Upper lobe of left lung (tissue), 6 donors: ENCODE measurements at regions not wholly inside any gene's neighbourhood (a gene's known extent, or its start where the extent isn't known, plus 50 kb on each side); places are given as distances from the start of the nearest gene placed in this dataset.
A peak's percentile ranks its signal among the peaks of the same experiment; 100 is the strongest.

Experiments used
- ATAC-seq, 2 donors: fragments of 200-7000 bp; cut with Tn5 transposase; one replicate each; pipeline ENCODE4 v1.9.1; 2022; ENCODE audit warnings: mild to moderate bottlenecking in 2 of 2, moderate library complexity in 2 of 2; ENCODE audit not compliant: low FRiP score in 2 of 2
- DNase-seq, 2 donors: peaks; one replicate each; pipeline ENCODE4 v3.0.0-alpha.2; 2019 to 2020
- H3K27ac ChIP-seq, 4 donors: fragments of 200-600 bp; sonication (generic); one replicate each; pipeline ENCODE4 v1.5.1; 2016 to 2019
- H3K27me3 ChIP-seq, 4 donors: fragments of 200-600 bp; sonication (generic); one replicate each; pipeline ENCODE4 v1.5.1; 2017 to 2019
- H3K36me3 ChIP-seq, 4 donors: fragments of 200-600 bp; sonication (generic); one replicate each; pipeline ENCODE4 v1.5.1; 2016 to 2019
- H3K4me1 ChIP-seq, 4 donors: fragments of 200-600 bp; sonication (generic); one replicate each; pipeline ENCODE4 v1.5.1; 2018 to 2019
- H3K4me3 ChIP-seq, 4 donors: fragments of 200-600 bp; sonication (generic); one replicate each; pipeline ENCODE4 v1.5.1; 2017 to 2019; ENCODE audit warnings: mild to moderate bottlenecking in 2 of 4, moderate library complexity in 1 of 4
- H3K9me3 ChIP-seq, 4 donors: fragments of 200-600 bp; sonication (generic); one replicate each; pipeline ENCODE4 v1.5.1; 2018 to 2019
- CTCF ChIP-seq, 6 experiments: fragments of 450-650 bp in 4 of 6; fragments of 200-600 bp in 2 of 6; sonication (generic) in 2 of 6; IDR thresholded peaks; one replicate each; pipeline ENCODE4 v1.5.1; 2016 to 2019; ENCODE audit warnings: antibody characterized with exemption in 6 of 6
- EP300 ChIP-seq, 4 donors: sonication (generic); formaldehyde crosslinking; IDR thresholded peaks; one replicate each; pipeline ENCODE4 v1.5.1; 2017; ENCODE audit warnings: antibody characterized with exemption in 4 of 4, control low read depth in 2 of 4
- POLR2A ChIP-seq, 4 donors: fragments of 450-650 bp; IDR thresholded peaks; one replicate each; pipeline ENCODE4 v1.5.1; 2016 to 2017; ENCODE audit warnings: antibody characterized with exemption in 4 of 4, mild to moderate bottlenecking in 2 of 4
- POLR2AphosphoS5 ChIP-seq, 2 donors: sonication (generic); formaldehyde crosslinking; IDR thresholded peaks; one replicate each; pipeline ENCODE4 v1.5.1; 2017; ENCODE audit warnings: antibody characterized with exemption in 2 of 2
- WGBS, 2 donors: methylation state at CpG; one replicate each; pipeline ENCODE4 v1.1.5; 2017 to 2018; 5-methylcytosine and 5-hydroxymethylcytosine counted together
- donor health status: DM: no; HTN: no; CAD: no; lungs with moderate emphysema.
- donor health status: DM: no; HTN: yes; CAD: no; lungs with severe emphysema.

DNA sequence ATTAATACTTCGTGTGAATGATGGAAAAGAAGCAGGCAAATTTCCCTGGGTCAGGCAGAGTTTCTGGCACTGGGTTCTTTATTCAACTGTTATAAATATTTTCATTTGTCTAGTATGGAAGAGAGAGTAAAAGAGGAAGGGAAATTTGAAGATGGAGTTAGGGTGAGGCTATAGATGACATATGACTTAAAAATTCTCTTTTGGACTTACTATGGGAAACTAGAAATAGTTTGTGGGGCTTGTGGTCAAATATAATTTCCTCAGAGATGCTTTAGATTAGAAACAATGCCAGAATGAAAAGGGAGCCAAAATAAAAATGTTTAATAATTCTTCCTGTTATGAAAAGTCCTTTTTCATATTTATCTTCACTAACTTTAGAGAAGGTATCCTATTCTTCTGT, 103.2 kb downstream of the GC start:
- ATAC-seq, result no peak
- no peak overlapping the region for H3K4me3 ChIP-seq
- no peaks in the 10 kb centered on the region for H3K4me1 ChIP-seq
- H3K36me3 ChIP-seq, result no peaks in the 10 kb centered on the region
- H3K27me3 ChIP-seq, result no peaks in the 10 kb centered on the region
- no peak overlapping the region for H3K27ac ChIP-seq
- TF ChIP-seq CTCF (IDR thresholded peaks at IDR 0.05) (no peak), POLR2AphosphoS5 (IDR thresholded peaks at IDR 0.05) (no peak), POLR2A (IDR thresholded peaks at IDR 0.05) (no peak), EP300 (IDR thresholded peaks at IDR 0.05) (no peak)
- 42 to 43% methylated on average over 1 of the region's 1 CpG for WGBS, 2 donors
- DNase-seq, result no peak
- H3K9me3 ChIP-seq, result no peaks in the 10 kb centered on the region

- 82 to 92% methylated on average over 5 of the region's 5 CpGs for WGBS, 2 donors
- DNase-seq (no peak), ATAC-seq (no peak)
- no peaks in the 10 kb centered on the region for H3K9me3 ChIP-seq
- H3K27me3 ChIP-seq, result no peaks in the 10 kb centered on the region
- no peak overlapping the region for H3K27ac ChIP-seq
- H3K4me3 ChIP-seq, result no peak overlapping the region
- no peak for TF ChIP-seq EP300 (IDR thresholded peaks at IDR 0.05)
- no peak for TF ChIP-seq POLR2AphosphoS5 (IDR thresholded peaks at IDR 0.05)
- TF ChIP-seq CTCF (IDR thresholded peaks at IDR 0.05), result no peak
- no peak for TF ChIP-seq POLR2A (IDR thresholded peaks at IDR 0.05)
- H3K4me1 ChIP-seq, result no peaks in the 10 kb centered on the region
- no peaks in the 10 kb centered on the region for H3K36me3 ChIP-seq
These were observed 106.3 kb downstream of the GC start for GRCh38 chr4:71677568-71677967.

DNA sequence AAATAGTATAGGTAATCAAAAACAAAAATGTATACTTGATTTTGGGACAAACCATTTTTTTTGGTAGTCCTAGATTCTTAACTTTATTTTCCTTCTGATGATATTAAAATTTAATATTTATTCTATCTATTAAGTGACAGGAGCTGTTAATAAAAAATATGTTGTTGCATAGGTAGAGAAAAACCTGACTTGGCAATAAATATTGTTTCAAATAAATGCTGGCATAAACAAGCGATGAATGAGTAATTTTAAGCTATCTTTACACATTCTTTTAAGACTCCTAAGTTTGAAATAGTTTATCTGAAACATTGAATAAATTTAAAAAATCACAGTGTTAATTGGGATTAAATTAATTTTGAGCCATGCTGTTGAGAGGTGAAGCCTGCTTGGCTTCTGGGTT, 114.6 kb downstream of the GC start:
- DNase-seq, result no peak
- Histone ChIP-seq H3K27me3 (no peaks in the 10 kb centered on the region), H3K4me3 (no peak overlapping the region), H3K36me3 (no peaks in the 10 kb centered on the region), H3K4me1 (no peaks in the 10 kb centered on the region), H3K27ac (no peak overlapping the region), H3K9me3 (no peaks in the 10 kb centered on the region)
- whole genome bisulfite sequencing, 2 donors, result 92 to 98% methylated on average over 1 of the region's 1 CpG
- no peak for ATAC-seq
- TF ChIP-seq EP300 (IDR thresholded peaks at IDR 0.05) (no peak), POLR2AphosphoS5 (IDR thresholded peaks at IDR 0.05) (no peak), POLR2A (IDR thresholded peaks at IDR 0.05) (no peak), CTCF (IDR thresholded peaks at IDR 0.05) (no peak)

GRCh38 chr4:71665358-71665757, 118.5 kb downstream of the GC start:
- ATAC-seq (no peak), DNase-seq (no peak)
- TF ChIP-seq POLR2AphosphoS5 (IDR thresholded peaks at IDR 0.05), result no peak
- TF ChIP-seq CTCF (IDR thresholded peaks at IDR 0.05), result no peak
- no peak for TF ChIP-seq POLR2A (IDR thresholded peaks at IDR 0.05)
- TF ChIP-seq EP300 (IDR thresholded peaks at IDR 0.05), result no peak
- no peaks in the 10 kb centered on the region for H3K9me3 ChIP-seq
- H3K36me3 ChIP-seq, result no peaks in the 10 kb centered on the region
- H3K27ac ChIP-seq, result no peak overlapping the region
- H3K4me3 ChIP-seq, result no peak overlapping the region
- H3K27me3 ChIP-seq, result no peaks in the 10 kb centered on the region
- H3K4me1 ChIP-seq, result no peaks in the 10 kb centered on the region
- WGBS, 2 donors, result 80 to 92% methylated on average over 4 of the region's 4 CpGs

DNA sequence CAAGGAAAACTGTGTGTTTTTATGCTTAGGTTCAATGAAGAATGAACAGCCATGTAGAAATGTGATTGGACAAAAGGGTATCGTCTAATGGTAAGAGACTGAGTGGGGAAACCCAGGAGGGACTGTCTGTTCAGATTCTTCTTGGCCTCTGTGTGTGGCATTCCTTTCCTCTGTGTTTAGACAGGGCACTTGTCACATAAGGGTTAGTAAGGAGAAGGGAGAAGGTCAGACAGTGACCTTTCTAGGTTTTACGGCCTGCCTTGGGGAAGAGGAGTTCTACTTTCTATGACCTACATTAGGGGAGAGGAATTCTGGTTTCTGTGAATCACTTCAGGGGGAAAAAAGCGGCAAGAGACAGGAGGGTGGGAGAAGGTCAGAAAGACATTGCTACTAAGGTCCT, 119.5 kb downstream of the GC start:
- Histone ChIP-seq H3K4me1 (no peaks in the 10 kb centered on the region), H3K27ac (no peak overlapping the region), H3K36me3 (no peaks in the 10 kb centered on the region), H3K27me3 (no peaks in the 10 kb centered on the region), H3K4me3 (no peak overlapping the region), H3K9me3 (no peaks in the 10 kb centered on the region)
- TF ChIP-seq CTCF (IDR thresholded peaks at IDR 0.05) (no peak), EP300 (IDR thresholded peaks at IDR 0.05) (no peak), POLR2AphosphoS5 (IDR thresholded peaks at IDR 0.05) (no peak), POLR2A (IDR thresholded peaks at IDR 0.05) (no peak)
- DNase-seq (no peak), ATAC-seq (peak in 1 of 2 donors; percentile 49)
- WGBS, 2 donors, result 72 to 87% methylated on average over 3 of the region's 3 CpGs
